ENCODE measurements at regions not wholly inside any gene's neighbourhood (a gene's known extent, or its start where the extent isn't known, plus 50 kb on each side); places are given as distances from the start of the nearest gene placed in this dataset.

DNA sequence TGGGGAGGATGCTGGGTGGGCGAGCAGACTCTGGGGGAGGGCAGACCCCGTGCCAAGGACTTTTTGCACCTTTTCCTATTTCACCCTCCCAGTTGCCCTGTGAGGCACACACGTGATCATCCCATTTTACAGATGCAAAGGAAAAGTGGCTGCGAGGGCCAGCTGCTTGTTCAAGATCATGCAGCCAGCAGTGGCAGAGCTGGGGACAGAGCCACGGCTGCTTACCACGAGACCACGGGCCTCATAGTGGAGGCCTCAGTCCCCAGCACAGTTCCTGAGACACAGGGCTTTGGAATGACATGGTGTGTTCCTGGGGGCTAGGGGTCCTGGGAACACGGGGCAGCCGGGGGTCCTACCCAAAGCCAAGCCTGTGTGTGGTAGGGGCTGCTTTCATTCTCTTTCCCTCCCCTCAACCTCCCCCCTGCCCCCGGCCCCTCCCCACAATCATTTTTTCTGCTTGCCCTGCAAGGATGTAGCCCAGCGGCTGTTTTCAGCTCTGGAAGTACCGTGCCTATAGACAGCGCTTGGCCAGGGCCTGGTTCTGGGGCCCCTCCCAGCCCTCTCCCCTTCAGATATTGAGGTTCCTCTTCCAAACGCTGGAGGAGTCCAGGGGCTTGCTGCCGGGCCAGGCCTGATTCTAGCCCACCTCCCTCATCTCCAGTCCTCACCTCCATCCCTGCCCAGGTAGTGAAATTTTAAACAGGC is 58.5 kb upstream of the IER5L start:
- TF ChIP-seq CTCF (IDR thresholded peaks at IDR 0.05) (no peak), POLR2A (IDR thresholded peaks at IDR 0.05) (no peak)

Measured in body of pancreas (tissue), 4 donors.